GM12878 (cell line): ENCODE measurements at regions not wholly inside any gene's neighbourhood (a gene's known extent, or its start where the extent isn't known, plus 50 kb on each side); places are given as distances from the start of the nearest gene placed in this dataset.

Experiments
- ATAC-seq: fragments of 200-7000 bp; cut with Tn5 transposase; 3 replicates; pipeline ENCODE4 v1.9.1; 2020; ENCODE audit warnings: mild to moderate bottlenecking, moderate library complexity
- BruUV-seq: library from RNA; stranded (reverse); fragments of 400-500 nt; replicated peaks from 2 replicates; lab custom pipeline; 2021; lab: Mats Ljungman, UMichigan
- CTCF ChIA-PET: fragments of 300-600 bp; sonication (Branson Sonifier 250); formaldehyde crosslinking; extraction: SDS; loops from one replicate; lab custom pipeline; 2021; ENCODE audit warnings: inconsistent platforms; lab: Yijun Ruan, JAX
- POLR2A ChIA-PET: fragments of 350-600 bp; formaldehyde crosslinking; extraction: SDS; loops from one replicate; lab custom pipeline; 2021; ENCODE audit warnings: inconsistent platforms; lab: Charles Lee
- RAD21 ChIA-PET: fragments of 300-600 bp; sonication (Branson Sonifier 250); formaldehyde crosslinking; loops from one replicate; lab custom pipeline; 2023; ENCODE audit warnings: antibody characterized with exemption; ENCODE audit not compliant: unreplicated experiment; lab: Charles Lee
- SMC1A ChIA-PET: fragments of 300-600 bp; sonication (Branson Sonifier 250); formaldehyde crosslinking; loops from one replicate; lab custom pipeline; 2023; ENCODE audit not compliant: unreplicated experiment, uncharacterized antibody; lab: Charles Lee
- DNase-seq: peaks from one replicate; pipeline ENCODE4 v3.0.0-alpha.2; 2011; ENCODE audit warnings: low read depth, low spot score
- FAIRE-seq: peaks from 3 replicates; lab custom pipeline; 2011; peaks lifted over from hg19 to GRCh38; lab: Jason Lieb, UNC
- H2AFZ ChIP-seq: 2 replicates; pipeline ENCODE4 v1.6.0; 2011; ENCODE audit warnings: low read depth, low read length, control low read depth; ENCODE audit not compliant: control insufficient read depth
- H3K27ac ChIP-seq: 2 replicates; pipeline ENCODE4 v1.5.1; 2011; ENCODE audit warnings: control low read depth; ENCODE audit not compliant: control insufficient read depth, insufficient read depth
- H3K27me3 ChIP-seq, 2 experiments: replicated peaks in 1 of 2; 2 replicates each; pipeline versions ENCODE4 v1.6.0 to v1.6.1; 2011; ENCODE audit warnings: low read length in 1 of 2; ENCODE audit not compliant: control insufficient read depth in 2 of 2, insufficient read depth in 2 of 2
- H3K36me3 ChIP-seq, 2 experiments: 2 replicates each; pipeline ENCODE4 v1.5.1; 2011; ENCODE audit warnings: low read length in 1 of 2; ENCODE audit not compliant: control insufficient read depth in 2 of 2, insufficient read depth in 2 of 2
- H3K4me1 ChIP-seq: 2 replicates; pipeline ENCODE4 v1.6.1; 2011; ENCODE audit warnings: mild to moderate bottlenecking, low read length, moderate library complexity, mixed read lengths; ENCODE audit not compliant: control insufficient read depth, insufficient read depth
- H3K4me2 ChIP-seq: 2 replicates; pipeline ENCODE4 v1.6.0; 2011; ENCODE audit warnings: control low read depth; ENCODE audit not compliant: control insufficient read depth, insufficient read depth
- H3K4me3 ChIP-seq: fragments of 200-600 bp; sonication (generic); 2 replicates; pipeline ENCODE4 v1.5.1; 2016
- H3K79me2 ChIP-seq: 2 replicates; pipeline ENCODE4 v1.6.0; 2011; ENCODE audit warnings: low read length; ENCODE audit not compliant: control insufficient read depth, insufficient read depth
- H3K9ac ChIP-seq: 2 replicates; pipeline ENCODE4 v1.8.0; 2011; ENCODE audit warnings: low read length, control low read depth, mixed read lengths; ENCODE audit not compliant: control insufficient read depth, insufficient read depth
- H3K9me3 ChIP-seq: replicated peaks from 3 replicates; pipeline ENCODE4 v1.5.1; 2011; ENCODE audit warnings: mild to moderate bottlenecking, low read length; ENCODE audit not compliant: control insufficient read depth, insufficient read depth
- H4K20me1 ChIP-seq: 2 replicates; pipeline ENCODE4 v1.6.0; 2011; ENCODE audit not compliant: control insufficient read depth, insufficient read depth
- CEBPB ChIP-seq, 2 experiments: fragments of 150-350 bp in 1 of 2; IDR thresholded peaks; 2 replicates each; pipeline ENCODE4 v1.6.1; 2012 to 2014; ENCODE audit warnings: low read depth in 2 of 2, low read length in 2 of 2, borderline replicate concordance in 1 of 2, inconsistent platforms in 1 of 2
- GATAD2B ChIP-seq: fragments of 450-650 bp; conservative IDR thresholded peaks from 2 replicates; pipeline ENCODE4 v1.6.1; 2017; ENCODE audit warnings: low read depth, mild to moderate bottlenecking, moderate library complexity
- MTA3 ChIP-seq: IDR thresholded peaks from 2 replicates; pipeline ENCODE4 v1.6.1; 2012; ENCODE audit warnings: low read length, inconsistent platforms, borderline replicate concordance
- MYB ChIP-seq: fragments of 150-350 bp; IDR thresholded peaks from 2 replicates; pipeline ENCODE4 v1.6.1; 2014; ENCODE audit warnings: mild to moderate bottlenecking, low read depth, low read length, borderline replicate concordance
- MYC ChIP-seq: IDR thresholded peaks from 2 replicates; pipeline ENCODE4 v1.6.1; 2011; ENCODE audit warnings: mild to moderate bottlenecking, low read length, moderate library complexity, inconsistent platforms; ENCODE audit not compliant: insufficient read depth, insufficient replicate concordance, insufficient read length, severe bottlenecking
- NR2C2 ChIP-seq: IDR thresholded peaks from 2 replicates; pipeline ENCODE4 v1.6.1; 2011; ENCODE audit warnings: borderline replicate concordance, low read depth; ENCODE audit not compliant: control insufficient read depth, insufficient read length
- SMAD5 ChIP-seq: IDR thresholded peaks from 2 replicates; pipeline ENCODE4 v1.6.1; 2016; ENCODE audit warnings: antibody characterized with exemption, low read depth
- SPI1 ChIP-seq: IDR thresholded peaks from 2 replicates; pipeline ENCODE4 v1.6.1; 2011; ENCODE audit warnings: low read depth, mild to moderate bottlenecking, low read length, moderate library complexity, borderline replicate concordance; ENCODE audit not compliant: insufficient read depth
- SRF ChIP-seq, 2 experiments: IDR thresholded peaks; 2 replicates each; pipeline ENCODE4 v1.6.1; 2011; ENCODE audit warnings: low read depth in 2 of 2, low read length in 2 of 2, mild to moderate bottlenecking in 1 of 2, moderate library complexity in 1 of 2
- WGBS: methylation state at CpG from one replicate; pipeline ENCODE4 v1.1.6; 2016; ENCODE audit warnings: low lambda C conversion rate; ENCODE audit not compliant: insufficient replicate concordance, insufficient coverage; ENCODE audit errors: missing lambda C conversion rate; 5-methylcytosine and 5-hydroxymethylcytosine counted together
- in situ Hi-C: fragments of 300-500 bp; cut with MboI; formaldehyde crosslinking; loops from 9 replicates; pipeline ENCODE4 v1.14.3; 2018; ENCODE audit warnings: mixed read lengths
- intact Hi-C: fragments of 100-400 bp; cut with micrococcal nuclease; formaldehyde crosslinking; loops from one replicate; pipeline ENCODE4 v1.14.2; 2022; ENCODE audit not compliant: unreplicated experiment

DNA sequence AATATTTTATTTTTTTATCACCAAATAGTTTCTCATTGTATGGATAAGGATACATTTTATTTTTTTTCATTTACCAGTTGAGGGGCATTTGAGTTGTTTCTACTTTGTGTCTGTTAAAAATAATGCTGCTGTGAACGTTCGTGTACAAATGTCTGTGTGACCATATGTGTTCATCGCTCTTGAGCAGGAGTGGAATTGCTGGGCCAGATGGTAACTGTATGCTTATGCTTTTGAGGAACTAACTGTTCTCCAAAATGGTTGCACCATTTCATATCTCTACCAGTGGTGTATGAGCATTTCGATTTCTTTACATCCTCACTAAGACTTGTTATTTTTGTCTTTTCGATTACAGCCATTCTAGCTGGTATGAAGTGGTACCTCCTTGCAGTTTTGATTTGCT, 212.5 kb upstream of the N4BP1 start (continued):
- no peak for TF ChIP-seq MYC
- TF ChIP-seq GATAD2B, result no peak
- TF ChIP-seq, all 136 proteins: peak for 0

DNA sequence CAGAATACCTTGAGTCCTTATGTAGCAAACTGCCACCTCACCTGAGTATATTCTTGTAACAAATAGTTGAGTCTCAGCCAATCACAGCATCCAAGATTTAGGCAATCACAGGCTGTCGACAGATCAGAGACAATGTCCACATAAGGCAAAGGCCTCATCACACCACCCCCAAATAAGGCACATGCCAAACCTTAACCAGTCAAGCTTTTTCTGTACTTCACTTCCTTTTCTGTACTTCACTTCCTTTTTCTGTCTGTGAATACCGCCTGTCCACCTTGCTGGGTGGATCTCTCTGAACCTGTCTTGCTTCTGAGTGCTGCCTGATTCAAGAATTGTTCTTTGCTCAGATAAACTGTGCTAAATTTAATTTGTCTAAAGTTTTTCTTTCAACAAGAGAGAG, 210.4 kb upstream of the N4BP1 start:
- TF ChIP-seq CEBPB (IDR thresholded peaks at IDR 0.05; ENCODE audit: borderline replicate concordance in 1 of 2, low read depth in 2 of 2, low read length in 2 of 2) (no peak), SRF (IDR thresholded peaks at IDR 0.05; ENCODE audit: low read depth in 2 of 2, low read length in 2 of 2) (peak; percentile 40 to 64; a peak in 2 of 4 replicates), SPI1 (peak; percentile 44; the same call in 1 of the 2 replicates), SMAD5 (no peak), MTA3 (no peak), NR2C2 (no peak), MYB (no peak)
- FAIRE-seq (no peak), ATAC-seq (peak; percentile 30; the same call in 2 of the 3 replicates), DNase-seq (no peak)
- Histone ChIP-seq H3K9ac (no peak overlapping the region), H3K79me2 (no peaks in the 10 kb centered on the region), H3K27me3 (no peaks in the 10 kb centered on the region), H3K4me3 (no peak overlapping the region), H3K4me2 (no peak overlapping the region), H2AFZ (no peak overlapping the region), H4K20me1 (no peaks in the 10 kb centered on the region), H3K36me3 (no peaks in the 10 kb centered on the region), H3K4me1 (no peaks in the 10 kb centered on the region), H3K9me3 (no peaks in the 10 kb centered on the region; the same call in 2 of the 3 replicates), H3K27ac (no peak overlapping the region)
- BruUV-seq, result no TSS peak
- ChIA-PET CTCF (no interaction called here), SMC1A (no interaction called here), RAD21 (no interaction called here), POLR2A (no interaction called here)
- 0% methylated on average over 2 of the region's 2 CpGs for WGBS
- intact Hi-C loops (no loop called here), in situ Hi-C loops (no loop called here)
